Lower lobe of right lung (tissue), 2 donors: ENCODE measurements at regions not wholly inside any gene's neighbourhood (a gene's known extent, or its start where the extent isn't known, plus 50 kb on each side); places are given as distances from the start of the nearest gene placed in this dataset.
"Not testable (repeated sequence)": the region's sequence is repeated elsewhere in the genome, so short reads cannot be mapped to it uniquely, and the experiment has no call there.

Experiments used
- ATAC-seq, 2 donors: fragments of 200-7000 bp; cut with Tn5 transposase; one replicate each; pipeline ENCODE4 v1.9.1; 2020 to 2022; ENCODE audit warnings: mild to moderate bottlenecking in 2 of 2, moderate library complexity in 2 of 2
- DNase-seq: peaks from one replicate; pipeline ENCODE4 v3.0.0-alpha.2; 2020
- H3K27ac ChIP-seq: fragments of 200-600 bp; one replicate; pipeline ENCODE4 v1.8.0; 2022
- H3K27me3 ChIP-seq: fragments of 200-600 bp; one replicate; pipeline ENCODE4 v1.8.0; 2022; ENCODE audit warnings: low read depth
- H3K36me3 ChIP-seq: fragments of 200-600 bp; one replicate; pipeline ENCODE4 v1.8.0; 2022; ENCODE audit warnings: mild to moderate bottlenecking
- H3K4me1 ChIP-seq: fragments of 200-600 bp; one replicate; pipeline ENCODE4 v1.8.0; 2022
- H3K4me3 ChIP-seq: fragments of 200-600 bp; one replicate; pipeline ENCODE4 v1.8.0; 2022; ENCODE audit warnings: mild to moderate bottlenecking
- H3K9me3 ChIP-seq: fragments of 200-600 bp; one replicate; pipeline ENCODE4 v1.8.0; 2022
- intact Hi-C: fragments of 100-400 bp; cut with DNase I; formaldehyde crosslinking; loops from one replicate; pipeline ENCODE4 v1.11.0; 2022
- TF ChIP-seq, protein P1 (sequence below): fragments of 200-600 bp; IDR thresholded peaks from one replicate; pipeline ENCODE4 v1.8.0; 2022; ENCODE audit warnings: antibody characterized with exemption, mild to moderate bottlenecking
- donor health status: DM: no; HTN: yes; CAD: no; lungs with severe emphysema.

DNA sequence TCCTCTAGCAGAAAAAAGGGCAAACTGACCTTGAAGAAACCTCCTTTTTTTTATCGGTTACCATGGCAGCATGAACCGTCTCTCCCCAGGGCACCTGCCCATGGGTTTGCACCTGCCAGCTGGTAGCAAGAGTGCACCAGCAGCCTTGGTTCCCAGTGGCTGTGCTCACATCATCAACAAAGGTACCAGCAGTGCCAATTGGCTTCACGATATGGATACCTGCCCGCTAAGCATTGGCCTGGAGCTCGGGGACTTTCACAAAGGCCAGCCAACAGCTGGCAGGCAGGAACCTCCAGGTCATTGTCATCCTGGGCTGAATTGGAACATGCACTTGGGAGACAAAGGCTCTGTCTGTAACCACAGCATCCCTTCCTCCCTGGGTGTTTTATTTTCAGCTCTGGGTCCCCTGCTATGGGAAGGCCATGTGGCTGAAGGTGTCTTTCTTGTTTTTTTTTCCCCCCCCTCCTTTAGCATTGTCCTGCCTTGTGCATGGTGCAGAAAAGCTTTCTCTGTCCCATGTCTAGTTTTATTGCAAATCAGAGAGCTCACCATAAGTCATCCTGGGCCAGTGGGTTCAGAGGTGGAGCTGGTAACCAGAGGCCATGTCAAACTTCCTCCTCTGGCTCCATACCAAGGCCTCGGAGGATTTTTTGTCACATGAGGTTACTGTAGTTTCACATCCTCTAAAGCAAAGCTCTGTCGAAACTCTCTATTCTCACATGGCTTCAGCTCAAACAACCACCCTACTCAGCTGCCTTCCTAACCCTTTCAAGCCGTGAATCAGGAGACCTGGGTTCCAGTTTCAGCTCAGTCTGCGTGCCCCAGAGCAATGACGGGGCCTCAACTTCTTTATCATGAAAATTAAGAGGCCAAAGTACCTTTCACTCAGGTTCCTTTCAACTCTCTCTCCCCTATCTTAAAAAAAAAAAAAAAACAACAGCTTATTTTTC lies 145.5 kb upstream of the MAP3K1 start:
- no peaks in the 10 kb centered on the region for H3K27me3 ChIP-seq
- TF ChIP-seq, protein P1, sequence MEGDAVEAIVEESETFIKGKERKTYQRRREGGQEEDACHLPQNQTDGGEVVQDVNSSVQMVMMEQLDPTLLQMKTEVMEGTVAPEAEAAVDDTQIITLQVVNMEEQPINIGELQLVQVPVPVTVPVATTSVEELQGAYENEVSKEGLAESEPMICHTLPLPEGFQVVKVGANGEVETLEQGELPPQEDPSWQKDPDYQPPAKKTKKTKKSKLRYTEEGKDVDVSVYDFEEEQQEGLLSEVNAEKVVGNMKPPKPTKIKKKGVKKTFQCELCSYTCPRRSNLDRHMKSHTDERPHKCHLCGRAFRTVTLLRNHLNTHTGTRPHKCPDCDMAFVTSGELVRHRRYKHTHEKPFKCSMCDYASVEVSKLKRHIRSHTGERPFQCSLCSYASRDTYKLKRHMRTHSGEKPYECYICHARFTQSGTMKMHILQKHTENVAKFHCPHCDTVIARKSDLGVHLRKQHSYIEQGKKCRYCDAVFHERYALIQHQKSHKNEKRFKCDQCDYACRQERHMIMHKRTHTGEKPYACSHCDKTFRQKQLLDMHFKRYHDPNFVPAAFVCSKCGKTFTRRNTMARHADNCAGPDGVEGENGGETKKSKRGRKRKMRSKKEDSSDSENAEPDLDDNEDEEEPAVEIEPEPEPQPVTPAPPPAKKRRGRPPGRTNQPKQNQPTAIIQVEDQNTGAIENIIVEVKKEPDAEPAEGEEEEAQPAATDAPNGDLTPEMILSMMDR = no peak
- intact Hi-C loops = no loop called here
- peak overlapping the region; percentile 38 for H3K27ac ChIP-seq
- no peaks in the 10 kb centered on the region for H3K36me3 ChIP-seq
- H3K9me3 ChIP-seq = no peaks in the 10 kb centered on the region
- DNase-seq (peak; percentile 66), ATAC-seq (peak; percentile 81 to 89)
- no peaks in the 10 kb centered on the region for H3K4me1 ChIP-seq
- no peak overlapping the region for H3K4me3 ChIP-seq

DNA sequence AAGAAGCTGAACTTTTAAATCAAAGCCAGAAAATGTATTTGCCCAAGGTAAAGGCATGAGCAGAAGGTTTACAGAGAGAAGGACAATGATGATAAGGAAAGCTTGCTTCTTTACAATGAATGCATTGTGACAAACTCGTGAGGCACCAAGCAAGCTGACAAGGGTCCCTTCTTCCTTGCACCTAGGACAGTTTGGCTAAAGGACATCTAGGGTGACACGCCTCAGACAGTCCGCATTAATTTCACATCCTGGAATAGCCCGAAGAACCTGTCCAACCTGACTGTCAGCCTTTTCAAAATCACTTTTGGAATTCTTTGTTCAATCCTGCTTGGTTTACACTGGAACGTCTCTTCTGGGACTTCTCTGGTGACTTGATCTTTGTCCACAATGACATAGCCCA lies 146.4 kb upstream of the MAP3K1 start:
- Histone ChIP-seq H3K4me3 (no peak overlapping the region), H3K4me1 (no peaks in the 10 kb centered on the region), H3K36me3 (no peaks in the 10 kb centered on the region), H3K9me3 (no peaks in the 10 kb centered on the region), H3K27me3 (no peaks in the 10 kb centered on the region), H3K27ac (no peak overlapping the region)
- no peak for ATAC-seq
- intact Hi-C loops = no loop called here
- TF ChIP-seq, protein P1 = no peak
- DNase-seq = no peak

DNA sequence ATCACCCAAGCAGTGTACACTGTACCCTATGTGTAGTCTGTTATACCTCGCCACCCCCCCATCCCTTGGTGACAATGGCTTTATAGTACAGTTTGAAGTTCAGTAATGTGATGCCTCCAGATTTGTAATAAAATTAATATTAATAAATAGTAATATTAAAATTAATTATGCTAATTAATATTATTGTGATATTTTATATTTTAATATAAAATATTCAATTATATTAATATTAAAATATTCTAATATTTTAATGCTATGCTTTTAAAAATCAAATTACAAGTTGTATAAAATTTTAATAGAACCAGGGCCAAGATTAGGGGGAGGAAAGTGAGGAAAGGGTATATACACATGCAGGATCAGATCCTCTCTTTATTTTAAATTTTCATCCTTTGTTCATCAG lies 147.7 kb upstream of the MAP3K1 start:
- no peak for ATAC-seq
- DNase-seq = no peak
- Histone ChIP-seq H3K9me3 (no peaks in the 10 kb centered on the region), H3K4me3 (no peak overlapping the region), H3K4me1 (no peaks in the 10 kb centered on the region), H3K36me3 (no peaks in the 10 kb centered on the region), H3K27ac (no peak overlapping the region), H3K27me3 (no peaks in the 10 kb centered on the region)
- TF ChIP-seq, protein P1 = no peak
- intact Hi-C loops = no loop called here

DNA sequence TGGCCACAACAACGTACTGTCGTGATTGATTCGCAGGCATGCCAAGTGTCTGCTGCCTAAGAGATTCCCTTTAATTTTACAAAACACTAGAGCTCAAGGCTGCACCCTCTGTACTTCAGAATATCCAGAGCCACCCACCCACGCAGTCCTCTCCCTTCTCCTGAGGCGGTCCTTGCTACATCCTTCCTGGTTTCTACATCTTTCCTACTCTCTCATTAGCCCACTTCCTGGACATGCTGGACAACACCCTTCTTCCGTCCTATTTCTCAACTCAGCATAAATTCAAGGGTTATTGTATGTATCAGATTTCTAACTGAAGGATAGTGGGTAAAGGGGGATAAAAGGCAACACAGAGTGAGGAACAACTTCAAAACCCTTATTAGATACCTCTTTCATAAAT lies 148.4 kb upstream of the MAP3K1 start:
- H3K4me1 ChIP-seq = no peaks in the 10 kb centered on the region

DNA sequence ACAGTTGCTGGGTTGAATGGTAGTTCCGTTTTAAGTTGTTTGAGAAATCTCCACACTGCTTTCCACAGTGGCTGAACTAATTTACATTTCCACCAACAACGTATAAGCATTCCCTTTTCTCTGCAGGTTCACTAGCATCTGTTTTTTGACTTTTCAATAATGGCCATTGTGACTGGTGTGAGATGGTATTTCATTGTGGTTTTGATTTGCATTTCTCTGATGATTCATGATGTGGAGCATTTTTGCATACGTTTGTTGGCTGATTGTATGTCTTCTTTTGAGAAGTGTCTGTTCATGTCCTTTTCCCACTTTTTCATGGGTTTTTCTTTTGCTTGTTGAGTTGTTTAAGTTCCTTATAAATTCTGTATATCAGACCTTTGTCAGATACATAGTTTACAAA lies 150.2 kb upstream of the MAP3K1 start:
- H3K27ac ChIP-seq, H3K27me3 ChIP-seq, H3K36me3 ChIP-seq, ATAC-seq, H3K9me3 ChIP-seq, H3K4me3 ChIP-seq, H3K4me1 ChIP-seq, intact Hi-C loops, DNase-seq: not testable (repeated sequence)

More for the DNA sequence above, 148.4 kb upstream of the MAP3K1 start:
- TF ChIP-seq, protein P1 = no peak
- ATAC-seq (peak; percentile 22 to 47), DNase-seq (peak; percentile 68)
- no peaks in the 10 kb centered on the region for H3K27me3 ChIP-seq
- no peaks in the 10 kb centered on the region for H3K36me3 ChIP-seq
- H3K4me3 ChIP-seq = no peak overlapping the region
- no peak overlapping the region for H3K27ac ChIP-seq
- no peaks in the 10 kb centered on the region for H3K9me3 ChIP-seq
- intact Hi-C loops = no loop called here

DNA sequence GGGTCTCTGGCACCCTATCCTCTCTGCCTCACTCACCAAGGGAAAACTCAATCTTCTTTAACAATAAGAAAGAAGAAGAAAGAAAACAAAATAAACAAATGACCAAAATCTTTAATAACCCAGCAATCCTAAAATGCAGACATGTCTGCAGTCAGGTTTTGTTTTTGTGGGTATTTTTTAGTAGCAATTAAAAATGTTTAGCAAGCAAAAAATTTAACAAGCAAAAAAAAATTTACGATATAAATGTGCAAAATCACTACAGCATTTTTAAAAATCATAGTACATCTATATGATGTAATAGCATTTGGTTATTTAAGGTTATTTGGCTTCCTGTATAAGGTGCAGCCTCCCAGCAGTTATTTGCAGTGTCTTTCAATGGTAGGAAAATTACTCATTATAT lies 151.3 kb upstream of the MAP3K1 start:
- Histone ChIP-seq H3K4me1 (no peaks in the 10 kb centered on the region), H3K27me3 (no peaks in the 10 kb centered on the region), H3K36me3 (no peaks in the 10 kb centered on the region), H3K4me3 (no peak overlapping the region), H3K9me3 (no peaks in the 10 kb centered on the region), H3K27ac (no peak overlapping the region)
- TF ChIP-seq, protein P1 = no peak
- intact Hi-C loops = no loop called here
- DNase-seq (no peak), ATAC-seq (no peak)
